SK-N-SH (cell line): ENCODE measurements at regions not wholly inside any gene's neighbourhood (a gene's known extent, or its start where the extent isn't known, plus 50 kb on each side); places are given as distances from the start of the nearest gene placed in this dataset.
"Not testable (repeated sequence)": the region's sequence is repeated elsewhere in the genome, so short reads cannot be mapped to it uniquely, and the experiment has no call there.

Experiments
- CTCF ChIA-PET: fragments of 300-600, 350-600 bp; formaldehyde crosslinking; extraction: SDS; loops from one replicate; lab custom pipeline; 2021; lab: Yijun Ruan, JAX
- POLR2A ChIA-PET: fragments of 350-600 bp; sonication (Branson Sonifier 250); formaldehyde crosslinking; extraction: SDS; loops from one replicate; lab custom pipeline; 2020; ENCODE audit warnings: antibody characterized with exemption, inconsistent platforms; lab: Yijun Ruan, JAX
- DNase-seq: peaks from one replicate; pipeline ENCODE4 v3.0.0; 2012
- H2AFZ ChIP-seq: fragments of 200-600 bp; sonication (generic); 2 replicates; pipeline ENCODE4 v1.8.1; 2016; ENCODE audit warnings: antibody characterized with exemption, mild to moderate bottlenecking, low read depth
- H3F3A ChIP-seq: fragments of 200-600 bp; sonication (generic); replicated peaks from 2 replicates; pipeline ENCODE3; 2016; ENCODE audit warnings: antibody characterized with exemption, mild to moderate bottlenecking; ENCODE audit not compliant: insufficient read depth
- H3K27ac ChIP-seq, 2 experiments: fragments of 200-500 bp in 1 of 2; fragments of 200-600 bp in 1 of 2; sonication (Bioruptor generic) in 1 of 2; sonication (generic), shearing (Covaris generic) in 1 of 2; 2 replicates each; pipeline versions ENCODE4 v1.5.1 to v1.6.1; 2014 to 2016; ENCODE audit warnings: low read depth in 2 of 2, inconsistent platforms in 1 of 2, low read length in 1 of 2, mild to moderate bottlenecking in 1 of 2, mixed read lengths in 1 of 2
- H3K27me3 ChIP-seq: fragments of 200-600 bp; sonication (generic), shearing (Covaris generic); 2 replicates; pipeline ENCODE4 v1.6.1; 2016; ENCODE audit warnings: mixed run types; ENCODE audit not compliant: insufficient read depth
- H3K36me3 ChIP-seq, 2 experiments: fragments of 200-500 bp in 1 of 2; fragments of 200-600 bp in 1 of 2; sonication (Bioruptor generic) in 1 of 2; sonication (generic) in 1 of 2; replicated peaks in 1 of 2; 2 replicates each; pipeline versions ENCODE3 to v1.5.1; 2014 to 2016; ENCODE audit warnings: low read length in 1 of 2, mild to moderate bottlenecking in 1 of 2; ENCODE audit not compliant: insufficient read depth in 2 of 2, control insufficient read depth in 1 of 2
- H3K4me1 ChIP-seq, 2 experiments: fragments of 200-500 bp in 1 of 2; fragments of 200-600 bp in 1 of 2; sonication (Bioruptor generic) in 1 of 2; sonication (generic), shearing (Covaris generic) in 1 of 2; 2 replicates each; pipeline versions ENCODE4 v1.5.1 to v1.6.1; 2014 to 2016; ENCODE audit warnings: low read depth in 1 of 2, low read length in 1 of 2, mixed run types in 1 of 2; ENCODE audit not compliant: insufficient read depth in 2 of 2, control insufficient read depth in 1 of 2
- H3K4me2 ChIP-seq: fragments of 200-600 bp; sonication (generic), shearing (Covaris generic); 2 replicates; pipeline ENCODE4 v1.6.1; 2017; ENCODE audit warnings: mixed run types
- H3K4me3 ChIP-seq, 2 experiments: fragments of 200-500 bp in 1 of 2; fragments of 200-600 bp in 1 of 2; sonication (Bioruptor generic) in 1 of 2; sonication (generic), shearing (Covaris generic) in 1 of 2; 2 replicates each; pipeline versions ENCODE4 v1.5.1 to v1.8.1; 2014 to 2016; ENCODE audit warnings: low read depth in 2 of 2, inconsistent platforms in 1 of 2, low read length in 1 of 2, mild to moderate bottlenecking in 1 of 2, mixed read lengths in 1 of 2, moderate library complexity in 1 of 2
- H3K79me2 ChIP-seq: fragments of 200-600 bp; sonication (generic); 2 replicates; pipeline ENCODE4 v1.8.1; 2017; ENCODE audit warnings: mild to moderate bottlenecking; ENCODE audit not compliant: insufficient read depth
- H3K9ac ChIP-seq: fragments of 200-600 bp; sonication (generic); 2 replicates; pipeline ENCODE4 v1.6.1; 2017; ENCODE audit warnings: mixed run types
- H3K9me2 ChIP-seq: fragments of 200-600 bp; sonication (generic); 2 replicates; pipeline ENCODE4 v1.6.1; 2017; ENCODE audit warnings: mixed run types
- H3K9me3 ChIP-seq: fragments of 200-600 bp; sonication (generic); 2 replicates; pipeline ENCODE4 v1.6.1; 2017; ENCODE audit warnings: mixed run types, mild to moderate bottlenecking, moderate library complexity
- H4K20me1 ChIP-seq: fragments of 200-600 bp; sonication (generic); 2 replicates; pipeline ENCODE4 v1.6.1; 2017; ENCODE audit warnings: mild to moderate bottlenecking, mixed run types; ENCODE audit not compliant: insufficient read depth
- CTCF ChIP-seq: fragments of 200-600 bp; sonication (generic); IDR thresholded peaks from 2 replicates; pipeline ENCODE4 v1.6.1; 2017; ENCODE audit warnings: antibody characterized with exemption, mild to moderate bottlenecking, moderate library complexity
- EP300 ChIP-seq, 2 experiments: IDR thresholded peaks; 2 replicates each; pipeline versions ENCODE4 v1.4.0 to v1.6.1; 2012; ENCODE audit warnings: borderline replicate concordance in 1 of 2, low read depth in 1 of 2, low read length in 1 of 2
- EZH2phosphoT487 ChIP-seq: fragments of 200-600 bp; sonication (generic); IDR thresholded peaks from 2 replicates; pipeline ENCODE4 v1.6.1; 2017; ENCODE audit warnings: low read depth, mixed run types, mild to moderate bottlenecking, antibody characterized with exemption, moderate library complexity, borderline replicate concordance
- GABPA ChIP-seq: IDR thresholded peaks from 2 replicates; pipeline ENCODE4 v1.4.0; 2012; ENCODE audit warnings: low read depth, mild to moderate bottlenecking
- JUND ChIP-seq: IDR thresholded peaks from 2 replicates; pipeline ENCODE4 v1.4.0; 2012
- MEF2A ChIP-seq: IDR thresholded peaks from 2 replicates; pipeline ENCODE4 v1.4.0; 2012; ENCODE audit warnings: low read depth, borderline replicate concordance
- NRF1 ChIP-seq: IDR thresholded peaks from 2 replicates; pipeline ENCODE4 v1.6.1; 2012; ENCODE audit warnings: low read depth, mild to moderate bottlenecking, low read length
- RAD21 ChIP-seq: IDR thresholded peaks from 2 replicates; pipeline ENCODE4 v1.6.1; 2012; ENCODE audit warnings: mild to moderate bottlenecking, low read length
- REST ChIP-seq: IDR thresholded peaks from 2 replicates; pipeline ENCODE4 v1.6.1; 2012; ENCODE audit warnings: mild to moderate bottlenecking, low read depth, low read length, moderate library complexity
- WGBS: methylation state at CpG from one replicate; pipeline ENCODE4 v1.1.6; 2017; ENCODE audit warnings: low lambda C conversion rate; 5-methylcytosine and 5-hydroxymethylcytosine counted together

GRCh38 chr17:21573961-21574610 is 118.2 kb upstream of the KCNJ18 start:
- H3K9ac ChIP-seq = peak overlapping the region; percentile 40
- no peaks in the 10 kb centered on the region for H3K36me3 ChIP-seq
- no peaks in the 10 kb centered on the region for H3K9me2 ChIP-seq
- H3F3A ChIP-seq = no peaks in the 10 kb centered on the region
- ChIA-PET CTCF (no interaction called here), POLR2A (no interaction called here)
- peak; percentile 71 for TF ChIP-seq NRF1
- TF ChIP-seq RAD21 = no peak
- H2AFZ ChIP-seq = peak overlapping the region; percentile 87
- peak overlapping the region; percentile 58 to 67 for H3K4me3 ChIP-seq
- peak overlapping the region; percentile 68 for H3K4me2 ChIP-seq
- no peak overlapping the region for H3K27ac ChIP-seq
- peaks cover 0 to 2% of the 10 kb centered on the region in 2 experiments; a peak in 1 of 4 replicates for H3K4me1 ChIP-seq
- 23% methylated on average over 24 of the region's 39 CpGs for WGBS
- no peaks in the 10 kb centered on the region for H3K27me3 ChIP-seq
- H3K9me3 ChIP-seq = no peaks in the 10 kb centered on the region
- H3K79me2 ChIP-seq = no peaks in the 10 kb centered on the region
- H4K20me1 ChIP-seq = no peaks in the 10 kb centered on the region
- DNase-seq = peak; percentile 81

DNA sequence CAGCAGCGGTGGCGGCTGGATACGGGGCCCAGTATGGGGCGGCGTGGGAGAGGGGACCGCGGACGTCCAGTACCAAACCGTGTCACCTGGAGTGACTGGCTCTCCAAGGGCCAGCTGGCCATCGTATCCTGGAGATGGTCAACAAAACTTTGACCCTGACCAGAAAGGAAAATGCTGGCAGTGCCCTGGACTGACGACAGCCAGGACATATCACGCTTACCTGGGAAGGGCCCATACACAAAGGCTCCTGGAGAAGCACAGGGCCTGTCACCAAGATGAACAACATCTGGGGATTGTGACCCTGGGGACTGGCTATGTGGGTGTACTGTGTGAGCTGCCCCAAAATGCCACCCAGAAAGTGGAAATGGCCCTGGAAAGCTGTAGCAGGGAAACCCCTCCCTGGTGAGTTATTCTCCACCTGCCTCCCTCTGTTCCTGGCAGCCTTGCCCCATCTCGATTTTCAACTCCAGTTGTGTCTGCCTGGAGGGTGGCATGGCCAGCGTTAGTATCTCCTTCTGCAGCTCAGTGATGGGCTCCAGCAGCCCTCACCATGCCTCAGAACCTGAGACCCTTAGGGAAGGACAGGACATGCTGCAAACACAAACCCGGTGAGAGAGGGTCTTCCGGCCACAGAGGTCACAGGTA is 117.6 kb upstream of the KCNJ18 start:
- H3K27me3 ChIP-seq, DNase-seq, H3K4me1 ChIP-seq, H3K9me3 ChIP-seq, H3K79me2 ChIP-seq, H3F3A ChIP-seq, H3K36me3 ChIP-seq, H3K27ac ChIP-seq, CTCF ChIA-PET, H3K9ac ChIP-seq, POLR2A ChIA-PET, H4K20me1 ChIP-seq, H3K9me2 ChIP-seq: not testable (repeated sequence)
- WGBS = 54% methylated on average over 4 of the region's 16 CpGs
- Histone ChIP-seq H3K4me3 (peak overlapping the region; percentile 58 to 67), H3K4me2 (peak overlapping the region; percentile 68), H2AFZ (peak overlapping the region; percentile 87; the same call in 1 of the 2 replicates)

DNA sequence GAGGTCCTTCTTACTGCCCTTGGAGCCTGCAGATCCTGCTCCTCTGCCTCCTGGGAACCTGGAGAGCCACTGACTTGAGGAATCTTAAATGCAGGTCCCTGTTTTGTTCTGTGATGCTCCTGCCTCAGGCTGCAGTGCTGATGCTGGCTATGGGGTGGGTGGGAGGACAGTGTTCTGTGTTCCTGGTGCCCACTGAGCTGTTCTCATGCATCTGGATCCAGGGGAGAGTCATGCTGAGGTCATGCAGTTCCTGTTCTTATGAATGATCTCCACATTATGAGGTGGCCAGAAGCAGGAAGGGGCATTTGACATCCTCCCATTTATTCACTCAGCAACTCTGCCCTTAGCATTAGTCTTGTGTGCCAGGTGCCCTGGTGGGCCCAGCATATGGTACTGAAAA is 113.5 kb upstream of the KCNJ18 start:
- H3K4me2 ChIP-seq, H3F3A ChIP-seq, H3K9ac ChIP-seq, DNase-seq, H3K4me3 ChIP-seq, POLR2A ChIA-PET, H3K9me2 ChIP-seq, CTCF ChIA-PET, H3K4me1 ChIP-seq, H4K20me1 ChIP-seq, H3K27ac ChIP-seq, H3K9me3 ChIP-seq, H3K79me2 ChIP-seq, H3K36me3 ChIP-seq, H3K27me3 ChIP-seq, H2AFZ ChIP-seq: not testable (repeated sequence)

DNA sequence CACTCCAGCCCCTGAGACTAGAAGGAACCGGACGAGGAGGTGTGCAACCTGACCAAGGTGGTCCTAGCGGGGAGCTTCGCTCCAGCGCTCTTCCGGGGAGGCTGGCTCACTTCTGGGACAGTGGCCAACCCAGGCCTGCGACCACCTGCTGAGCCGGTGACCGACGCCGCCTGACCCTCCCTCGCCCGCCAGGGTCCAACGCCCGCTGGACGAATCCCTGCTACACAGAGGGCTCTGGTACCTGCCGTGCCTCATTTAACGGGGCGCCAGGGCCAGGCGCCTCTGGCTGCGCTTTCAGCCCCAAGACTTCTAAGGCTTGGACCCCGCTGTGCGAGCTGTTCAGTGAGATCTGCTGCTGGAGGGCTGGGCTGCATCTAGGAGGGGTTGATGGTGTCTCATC is 99.5 kb upstream of the KCNJ18 start:
- no peak overlapping the region for H3K27ac ChIP-seq
- ChIA-PET CTCF (no interaction called here), POLR2A (no interaction called here)
- no peaks in the 10 kb centered on the region for H3K9me3 ChIP-seq
- H3K4me3 ChIP-seq = no peak overlapping the region
- no peak overlapping the region for H3K4me2 ChIP-seq
- WGBS = 26% methylated on average over 8 of the region's 23 CpGs
- no peaks in the 10 kb centered on the region for H3K79me2 ChIP-seq
- no peak for DNase-seq
- H3K4me1 ChIP-seq = no peaks in the 10 kb centered on the region
- no peaks in the 10 kb centered on the region; the same call in 1 of the 2 replicates for H3K27me3 ChIP-seq
- H4K20me1 ChIP-seq = no peaks in the 10 kb centered on the region
- no peaks in the 10 kb centered on the region for H3K36me3 ChIP-seq
- no peak overlapping the region for H3K9ac ChIP-seq
- H3K9me2 ChIP-seq = no peaks in the 10 kb centered on the region
- H2AFZ ChIP-seq = no peak overlapping the region
- no peaks in the 10 kb centered on the region for H3F3A ChIP-seq
- TF ChIP-seq REST = no peak
- no peak for TF ChIP-seq EZH2phosphoT487
- no peak for TF ChIP-seq CTCF
- TF ChIP-seq JUND = no peak
- TF ChIP-seq EP300 (IDR thresholded peaks at IDR 0.05; ENCODE audit: borderline replicate concordance in 1 of 2, low read depth in 1 of 2, low read length in 1 of 2) = no peak
- TF ChIP-seq GABPA = no peak
- TF ChIP-seq MEF2A = no peak
